NCI-H1436 treated with DMSO at 0.1 percent for 48 hours (cell line): ENCODE measurements at regions not wholly inside any gene's neighbourhood (a gene's known extent, or its start where the extent isn't known, plus 50 kb on each side); places are given as distances from the start of the nearest gene placed in this dataset.
A peak's percentile ranks its signal among the peaks of the same experiment; 100 is the strongest.

Experiments
- DNase-seq: peaks from one replicate; lab custom pipeline; 2025; lab: John Stamatoyannopoulos, UW

- no peak for DNase-seq
These were observed 379.1 kb upstream of the ATP5MC3 start for GRCh38 chr2:175560521-175561169.

DNA sequence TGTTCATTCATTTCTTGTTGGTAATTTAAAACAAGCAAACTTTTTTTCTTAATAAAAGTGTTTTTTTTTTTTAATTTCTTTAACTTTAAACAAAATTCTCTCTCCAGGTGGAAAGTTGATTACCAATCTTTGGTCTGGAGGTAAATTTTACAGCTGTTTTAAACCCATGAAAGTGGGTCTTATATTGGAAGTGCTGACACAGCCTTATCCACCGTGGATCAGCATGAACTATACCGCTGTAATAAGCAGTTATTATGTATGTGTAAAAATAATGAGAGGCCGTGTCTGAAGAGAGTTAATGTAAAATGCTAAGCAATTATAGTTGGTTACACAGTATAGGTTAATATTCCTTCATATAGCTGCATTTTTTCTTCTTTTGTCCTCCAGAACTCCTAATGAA is 378.1 kb upstream of the ATP5MC3 start:
- no peak for DNase-seq

- no peak for DNase-seq
These were observed 376.4 kb upstream of the ATP5MC3 start for GRCh38 chr2:175557810-175558377.

DNA sequence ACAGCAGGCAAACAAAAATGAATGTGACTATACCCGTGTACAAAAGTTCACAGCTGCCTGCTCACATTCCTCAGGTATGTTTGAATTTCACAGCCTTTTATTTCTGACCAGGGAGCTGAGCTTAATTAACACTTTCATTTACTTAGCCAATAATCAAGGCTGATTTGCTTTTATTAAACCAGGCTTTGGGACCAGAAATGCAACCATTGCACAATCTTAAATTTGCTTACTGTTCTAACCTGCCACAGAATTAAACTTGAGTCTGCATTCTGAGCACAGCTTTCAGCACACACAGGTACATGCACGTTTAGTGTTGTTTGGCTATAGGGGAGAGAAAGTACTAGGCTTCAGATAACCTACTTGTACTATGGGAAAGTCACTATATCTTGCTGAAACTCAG is 372.4 kb upstream of the ATP5MC3 start:
- no peak for DNase-seq

- DNase-seq, result no peak
These were observed 371.4 kb upstream of the ATP5MC3 start for GRCh38 chr2:175552902-175553301.

GRCh38 chr2:175540421-175540820 is 358.9 kb upstream of the ATP5MC3 start:
- DNase-seq, result no peak

- no peak for DNase-seq
These were observed 357.6 kb upstream of the ATP5MC3 start for GRCh38 chr2:175539122-175539521.

DNA sequence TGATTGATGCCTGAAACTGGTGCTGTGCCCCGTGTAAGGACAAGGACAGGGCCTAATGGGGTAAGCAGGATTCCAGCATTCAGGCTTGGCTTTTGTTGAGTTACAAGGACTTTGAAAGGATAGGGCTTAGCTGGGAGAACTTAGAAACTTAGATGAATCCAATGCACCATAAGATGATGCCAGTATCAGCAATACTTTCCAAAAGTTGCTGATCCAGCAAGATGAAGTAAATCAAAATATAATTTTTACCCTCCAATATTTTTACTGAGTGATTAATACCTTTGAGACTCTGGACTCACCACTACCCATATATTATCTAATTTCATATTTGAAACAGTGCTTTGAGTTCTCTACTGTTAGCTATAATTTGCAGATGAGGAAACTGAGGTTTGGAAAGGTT is 354.5 kb upstream of the ATP5MC3 start:
- no peak for DNase-seq

DNA sequence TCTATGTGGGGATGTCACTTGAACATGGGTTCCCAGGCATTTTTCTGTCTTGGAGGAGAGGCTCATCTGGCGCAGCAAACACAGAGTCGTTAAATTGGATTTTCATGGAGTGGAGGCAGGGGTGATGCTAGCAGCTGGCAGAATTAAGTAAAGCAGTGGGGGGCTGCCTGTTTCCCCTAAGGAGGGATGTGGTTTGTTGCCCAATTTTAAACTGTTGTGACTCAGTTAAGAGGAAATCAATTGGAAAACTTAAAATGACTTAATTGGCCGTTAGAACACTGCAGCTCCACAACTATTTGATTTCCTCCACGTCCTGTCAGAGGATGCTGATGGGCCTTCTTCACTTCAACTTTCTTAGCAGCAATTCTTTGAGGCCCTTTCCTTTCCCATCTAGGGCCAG is 354.1 kb upstream of the ATP5MC3 start:
- no peak for DNase-seq

GRCh38 chr2:175525975-175526374 is 344.5 kb upstream of the ATP5MC3 start:
- no peak for DNase-seq

GRCh38 chr2:175523001-175523400 is 341.5 kb upstream of the ATP5MC3 start:
- no peak for DNase-seq

GRCh38 chr2:175518206-175518605 is 336.7 kb upstream of the ATP5MC3 start:
- DNase-seq, result no peak

DNA sequence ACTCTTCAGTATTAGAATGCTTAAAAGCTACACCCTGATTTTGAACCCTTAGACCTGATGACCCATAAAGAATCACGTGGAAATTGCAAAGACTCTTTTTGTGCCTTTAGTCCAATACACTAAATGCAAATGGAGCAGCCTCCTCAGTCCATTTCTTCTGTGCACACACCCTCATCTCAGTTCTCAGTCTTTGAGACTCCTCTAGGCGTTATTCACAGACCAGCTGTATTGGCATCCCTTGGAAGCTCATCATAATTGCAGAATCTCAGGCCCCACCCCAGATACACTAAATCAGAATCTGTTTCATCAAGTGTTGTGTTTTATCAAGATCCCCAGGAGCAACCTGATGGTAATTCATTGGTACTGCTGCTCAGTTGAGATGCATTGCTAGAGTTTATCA is 335.0 kb upstream of the ATP5MC3 start:
- no peak for DNase-seq

DNA sequence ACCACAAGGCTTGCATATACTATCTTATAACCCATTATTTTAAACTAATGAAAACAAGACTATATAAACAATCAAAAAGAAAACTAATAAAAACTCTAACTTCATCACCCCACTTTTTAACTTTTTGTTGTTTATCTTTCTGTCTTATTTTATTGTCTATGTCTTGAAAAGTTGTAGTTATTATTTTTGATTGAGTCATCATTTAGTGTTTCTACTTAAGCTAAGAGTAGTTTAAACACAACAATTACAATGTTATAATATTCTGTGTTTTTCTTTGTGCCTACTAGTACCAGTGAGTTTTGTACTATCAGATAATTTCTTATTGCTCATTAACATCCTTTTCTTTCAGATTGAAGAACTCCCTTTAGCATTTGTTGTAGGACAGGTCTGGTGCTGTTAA is 318.7 kb upstream of the ATP5MC3 start:
- DNase-seq, result no peak

DNA sequence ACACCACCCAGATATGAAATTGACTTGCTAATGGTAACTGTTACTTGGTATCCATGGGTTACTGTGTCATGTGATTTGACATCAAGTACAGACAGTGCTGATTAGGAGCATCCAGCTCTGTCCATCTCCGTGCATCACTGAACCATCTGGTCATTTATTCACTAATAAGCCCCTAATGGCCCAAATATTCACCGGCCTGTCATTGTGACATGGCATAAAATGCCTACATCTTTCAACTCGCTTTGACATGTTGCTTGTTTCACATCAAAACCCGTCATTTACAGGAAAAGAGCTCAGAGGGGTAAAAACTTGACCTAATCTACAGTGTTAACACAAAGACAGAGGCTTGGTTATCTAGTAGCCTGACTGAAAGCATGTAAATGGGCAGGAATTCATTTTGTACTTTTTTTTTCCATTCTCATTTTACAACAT is 308.9 kb upstream of the ATP5MC3 start:
- no peak for DNase-seq

DNA sequence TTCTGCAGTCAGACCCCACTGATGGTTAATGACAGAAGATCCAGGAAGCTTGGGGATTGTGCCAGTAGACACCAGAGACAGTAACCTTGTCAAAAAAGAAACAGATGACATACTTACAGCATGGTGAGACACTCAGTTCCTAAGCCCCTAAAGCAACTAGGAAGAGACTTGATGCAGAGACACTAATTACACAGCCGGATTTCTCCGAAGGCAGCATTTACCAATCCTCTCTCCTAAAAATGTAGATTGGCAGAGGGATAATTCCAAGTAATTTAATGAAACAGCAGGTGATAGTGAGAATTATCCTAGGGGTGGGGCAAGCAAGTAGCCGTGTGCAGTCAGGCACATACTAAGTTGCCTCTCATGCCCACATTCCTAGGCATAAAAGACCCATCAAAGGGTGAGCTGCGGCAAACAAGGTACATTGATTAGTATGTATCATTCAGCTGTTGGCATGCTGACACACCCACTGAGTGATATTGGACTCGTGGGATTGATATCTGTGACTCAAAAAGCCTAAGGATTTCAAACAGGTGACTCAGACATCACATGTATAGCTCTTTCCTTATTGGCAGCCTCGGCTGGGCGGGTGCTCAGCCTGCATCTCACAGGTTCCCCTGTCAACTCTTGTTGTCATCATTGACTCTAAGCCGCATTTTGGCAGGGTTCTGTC is 296.7 kb upstream of the ATP5MC3 start:
- DNase-seq, result no peak

DNA sequence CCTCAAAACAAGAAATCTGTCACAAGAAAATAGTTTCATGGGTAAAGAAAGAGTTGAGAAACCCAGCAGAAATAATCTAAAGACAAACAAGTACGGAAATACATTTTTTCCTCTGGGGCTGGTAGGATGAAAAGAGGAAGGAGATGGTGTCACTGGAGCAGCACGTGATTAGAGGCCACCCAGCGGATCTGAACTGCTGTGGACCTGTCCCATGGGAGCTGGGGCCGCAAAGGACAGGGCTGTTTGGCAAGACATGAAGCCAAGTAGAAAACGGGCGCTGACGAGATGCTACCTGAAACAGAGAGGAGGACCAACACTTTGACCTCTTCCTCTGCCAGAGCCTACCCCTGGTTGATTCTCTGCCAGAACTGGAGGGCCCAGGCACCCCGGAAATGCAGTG is 295.4 kb upstream of the ATP5MC3 start:
- no peak for DNase-seq

DNA sequence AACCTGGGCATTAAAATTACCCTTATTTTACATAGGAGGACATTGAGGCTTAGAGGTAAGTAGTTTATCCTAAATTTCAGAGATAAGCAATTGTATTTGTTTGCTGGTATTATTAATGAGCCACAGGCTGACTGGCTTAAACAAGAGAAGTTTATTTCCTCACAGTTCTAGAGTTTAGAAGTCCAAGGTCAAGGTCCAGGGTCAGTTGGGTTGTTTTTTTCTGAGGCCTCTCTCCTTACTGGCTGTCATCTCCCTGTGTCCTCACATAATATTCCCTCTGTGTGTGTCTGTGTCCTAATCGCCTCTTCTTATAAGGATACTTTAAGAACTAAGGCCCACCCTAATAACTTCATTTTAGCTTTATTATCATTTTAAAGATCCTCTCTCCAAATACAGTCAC is 294.9 kb upstream of the ATP5MC3 start:
- no peak for DNase-seq

DNA sequence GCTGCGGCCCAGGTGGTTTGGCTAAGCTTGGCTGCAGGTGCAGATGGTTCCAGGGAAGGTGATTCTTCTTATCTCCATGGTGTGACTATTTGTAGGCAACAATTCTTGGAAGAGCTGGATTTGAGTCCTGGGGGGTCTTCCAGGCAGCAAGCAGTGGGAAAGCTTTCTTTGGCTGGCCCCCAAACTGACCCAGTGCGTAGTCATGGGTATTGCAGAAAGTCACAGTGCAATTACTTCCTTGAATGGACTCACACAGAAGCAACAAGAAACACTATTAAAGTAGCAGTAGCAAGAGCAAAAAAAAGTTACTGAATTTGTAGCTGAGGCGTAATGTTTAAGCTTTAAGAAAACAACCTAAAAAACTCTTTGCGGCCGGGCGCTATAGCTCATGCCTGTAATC is 293.6 kb upstream of the ATP5MC3 start:
- DNase-seq, result no peak

- peak; percentile 20 for DNase-seq
These were observed 287.1 kb upstream of the ATP5MC3 start for GRCh38 chr2:175468431-175469098.

GRCh38 chr2:175465101-175465500 is 283.6 kb upstream of the ATP5MC3 start:
- no peak for DNase-seq

GRCh38 chr2:175464311-175464670 is 282.8 kb upstream of the ATP5MC3 start:
- DNase-seq, result no peak
